Stomach (tissue), 4 donors: ENCODE measurements at regions not wholly inside any gene's neighbourhood (a gene's known extent, or its start where the extent isn't known, plus 50 kb on each side); places are given as distances from the start of the nearest gene placed in this dataset.

Experiments
- EP300 ChIP-seq: sonication (generic); formaldehyde crosslinking; IDR thresholded peaks from one replicate; pipeline ENCODE4 v1.6.1; 2017; ENCODE audit warnings: antibody characterized with exemption
- POLR2A ChIP-seq, 4 donors: fragments of 450-650 bp; IDR thresholded peaks; one replicate each; pipeline ENCODE4 v1.6.1; 2016; ENCODE audit warnings: antibody characterized with exemption in 4 of 4, control low read depth in 2 of 4, mild to moderate bottlenecking in 1 of 4, moderate library complexity in 1 of 4
- POLR2AphosphoS5 ChIP-seq, 3 donors: sonication (generic); formaldehyde crosslinking; IDR thresholded peaks; one replicate each; pipeline ENCODE4 v1.6.1; 2016; ENCODE audit warnings: antibody characterized with exemption in 3 of 3
- TF ChIP-seq, protein P1 (sequence below), 7 experiments: fragments of 450-650 bp in 4 of 7; fragments of 200-600 bp in 3 of 7; sonication (generic) in 3 of 7; IDR thresholded peaks; one replicate each; pipeline ENCODE4 v1.5.1; 2016 to 2019; ENCODE audit warnings: antibody characterized with exemption in 7 of 7, control low read depth in 2 of 7, mild to moderate bottlenecking in 1 of 7

DNA sequence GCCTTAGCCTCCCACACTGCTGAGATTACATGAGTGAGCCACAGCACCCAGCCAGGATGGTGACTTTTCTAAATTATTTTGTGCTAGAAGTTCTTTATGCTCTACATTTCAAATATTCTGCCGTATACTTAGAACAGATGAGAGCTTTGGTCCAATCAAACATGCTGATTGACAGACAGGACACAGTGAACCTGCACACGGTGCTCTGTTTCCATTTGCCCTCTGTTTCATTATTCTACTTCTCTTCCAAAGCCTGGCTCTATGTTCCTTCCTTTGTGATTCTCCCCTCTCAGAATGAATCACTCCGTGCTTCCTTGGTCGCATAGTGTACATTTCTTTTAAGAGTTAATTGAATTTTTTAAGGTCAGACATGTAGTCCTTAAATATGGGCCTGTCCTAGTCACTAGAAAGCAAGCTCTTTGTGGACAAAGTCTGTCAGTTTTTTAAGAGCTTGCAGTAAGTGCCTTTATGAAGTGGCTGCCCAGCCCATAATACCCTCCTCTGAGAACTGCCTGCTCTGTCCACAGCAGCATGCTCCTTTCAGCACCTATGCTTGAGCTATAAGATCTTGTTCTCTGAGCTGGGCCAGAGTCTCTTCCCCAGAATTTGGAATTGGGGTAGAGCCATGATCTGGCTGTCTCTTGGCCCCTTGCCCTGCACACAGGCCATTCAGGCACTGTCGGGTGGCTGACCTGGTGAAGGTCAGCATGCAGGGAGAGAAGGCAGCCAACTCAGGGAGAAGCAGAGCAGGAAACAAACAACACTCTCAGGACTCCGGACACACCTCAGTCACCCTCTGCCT, 66.8 kb upstream of the SLC44A3 start:
- TF ChIP-seq, protein P1, sequence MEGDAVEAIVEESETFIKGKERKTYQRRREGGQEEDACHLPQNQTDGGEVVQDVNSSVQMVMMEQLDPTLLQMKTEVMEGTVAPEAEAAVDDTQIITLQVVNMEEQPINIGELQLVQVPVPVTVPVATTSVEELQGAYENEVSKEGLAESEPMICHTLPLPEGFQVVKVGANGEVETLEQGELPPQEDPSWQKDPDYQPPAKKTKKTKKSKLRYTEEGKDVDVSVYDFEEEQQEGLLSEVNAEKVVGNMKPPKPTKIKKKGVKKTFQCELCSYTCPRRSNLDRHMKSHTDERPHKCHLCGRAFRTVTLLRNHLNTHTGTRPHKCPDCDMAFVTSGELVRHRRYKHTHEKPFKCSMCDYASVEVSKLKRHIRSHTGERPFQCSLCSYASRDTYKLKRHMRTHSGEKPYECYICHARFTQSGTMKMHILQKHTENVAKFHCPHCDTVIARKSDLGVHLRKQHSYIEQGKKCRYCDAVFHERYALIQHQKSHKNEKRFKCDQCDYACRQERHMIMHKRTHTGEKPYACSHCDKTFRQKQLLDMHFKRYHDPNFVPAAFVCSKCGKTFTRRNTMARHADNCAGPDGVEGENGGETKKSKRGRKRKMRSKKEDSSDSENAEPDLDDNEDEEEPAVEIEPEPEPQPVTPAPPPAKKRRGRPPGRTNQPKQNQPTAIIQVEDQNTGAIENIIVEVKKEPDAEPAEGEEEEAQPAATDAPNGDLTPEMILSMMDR (IDR thresholded peaks at IDR 0.05): no peak
- TF ChIP-seq POLR2AphosphoS5 (IDR thresholded peaks at IDR 0.05) (no peak), POLR2A (IDR thresholded peaks at IDR 0.05) (no peak), EP300 (no peak)
